ENCODE measurements at regions not wholly inside any gene's neighbourhood (a gene's known extent, or its start where the extent isn't known, plus 50 kb on each side); places are given as distances from the start of the nearest gene placed in this dataset.

DNA sequence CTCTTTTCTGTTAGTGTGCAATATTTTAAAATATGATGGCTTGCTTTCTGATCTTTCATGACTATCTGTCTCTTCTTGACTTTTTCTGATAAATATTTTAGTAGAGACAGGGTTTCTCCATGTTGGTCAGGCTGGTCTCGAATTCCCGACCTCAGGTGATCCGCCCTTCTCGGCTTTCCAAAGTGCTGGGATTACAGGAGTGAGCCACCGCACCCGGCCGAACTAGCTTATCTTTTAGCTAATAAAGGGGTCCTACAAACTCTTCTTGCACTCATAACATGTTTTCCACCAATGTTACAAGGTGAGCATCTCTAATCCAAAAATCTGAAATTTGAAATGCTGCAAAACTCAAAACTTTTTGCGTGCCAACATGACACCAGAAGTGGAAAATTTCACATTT lies 535.2 kb upstream of the PCDH20 start:
- TF ChIP-seq, protein P1, sequence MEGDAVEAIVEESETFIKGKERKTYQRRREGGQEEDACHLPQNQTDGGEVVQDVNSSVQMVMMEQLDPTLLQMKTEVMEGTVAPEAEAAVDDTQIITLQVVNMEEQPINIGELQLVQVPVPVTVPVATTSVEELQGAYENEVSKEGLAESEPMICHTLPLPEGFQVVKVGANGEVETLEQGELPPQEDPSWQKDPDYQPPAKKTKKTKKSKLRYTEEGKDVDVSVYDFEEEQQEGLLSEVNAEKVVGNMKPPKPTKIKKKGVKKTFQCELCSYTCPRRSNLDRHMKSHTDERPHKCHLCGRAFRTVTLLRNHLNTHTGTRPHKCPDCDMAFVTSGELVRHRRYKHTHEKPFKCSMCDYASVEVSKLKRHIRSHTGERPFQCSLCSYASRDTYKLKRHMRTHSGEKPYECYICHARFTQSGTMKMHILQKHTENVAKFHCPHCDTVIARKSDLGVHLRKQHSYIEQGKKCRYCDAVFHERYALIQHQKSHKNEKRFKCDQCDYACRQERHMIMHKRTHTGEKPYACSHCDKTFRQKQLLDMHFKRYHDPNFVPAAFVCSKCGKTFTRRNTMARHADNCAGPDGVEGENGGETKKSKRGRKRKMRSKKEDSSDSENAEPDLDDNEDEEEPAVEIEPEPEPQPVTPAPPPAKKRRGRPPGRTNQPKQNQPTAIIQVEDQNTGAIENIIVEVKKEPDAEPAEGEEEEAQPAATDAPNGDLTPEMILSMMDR (IDR thresholded peaks at IDR 0.05): no peak
- no peak for TF ChIP-seq POLR2A (IDR thresholded peaks at IDR 0.05)
